Keratinocyte (primary cell): ENCODE measurements at regions not wholly inside any gene's neighbourhood (a gene's known extent, or its start where the extent isn't known, plus 50 kb on each side); places are given as distances from the start of the nearest gene placed in this dataset.

ENCODE experiments used
- DNase-seq: peaks from one replicate; pipeline ENCODE4 v3.0.0-alpha.2; 2011; ENCODE audit warnings: low read depth, missing footprints, low spot score
- FAIRE-seq: peaks from 2 replicates; lab custom pipeline; 2011; peaks lifted over from hg19 to GRCh38; lab: Jason Lieb, UNC
- H2AFZ ChIP-seq: 2 replicates; pipeline ENCODE4 v1.6.0; 2012; ENCODE audit warnings: low read length, control low read depth, inconsistent platforms; ENCODE audit not compliant: control insufficient read depth
- H3K27ac ChIP-seq: 2 replicates; pipeline ENCODE4 v1.5.1; 2011; ENCODE audit warnings: low read length; ENCODE audit not compliant: control insufficient read depth, insufficient read depth
- H3K27me3 ChIP-seq: 3 replicates; pipeline ENCODE4 v1.6.0; 2011; ENCODE audit warnings: low read length; ENCODE audit not compliant: control insufficient read depth, insufficient read depth; ENCODE audit errors: extremely low read depth
- H3K36me3 ChIP-seq, 2 experiments: 2 replicates in 1 of 2; 3 replicates in 1 of 2; pipeline ENCODE4 v1.5.1; 2011; ENCODE audit warnings: low read length in 2 of 2, mild to moderate bottlenecking in 1 of 2; ENCODE audit not compliant: control insufficient read depth in 2 of 2, insufficient read depth in 2 of 2; ENCODE audit errors: extremely low read depth in 1 of 2
- H3K4me1 ChIP-seq: 3 replicates; pipeline ENCODE4 v1.5.1; 2011; ENCODE audit warnings: low read length; ENCODE audit not compliant: control insufficient read depth, insufficient read depth; ENCODE audit errors: extremely low read depth
- H3K4me2 ChIP-seq: 3 replicates; pipeline ENCODE4 v1.6.0; 2011; ENCODE audit warnings: low read depth, low read length; ENCODE audit not compliant: control insufficient read depth, insufficient read depth; ENCODE audit errors: extremely low read depth
- H3K4me3 ChIP-seq, 3 experiments: fragments of 200-600 bp in 1 of 3; sonication (generic) in 1 of 3; 2 replicates in 2 of 3; 3 replicates in 1 of 3; pipeline ENCODE4 v1.5.1; 2011 to 2016; ENCODE audit warnings: low read length in 3 of 3, mild to moderate bottlenecking in 3 of 3, control low read depth in 2 of 3, inconsistent platforms in 1 of 3, low read depth in 1 of 3, mixed read lengths in 1 of 3, mixed run types in 1 of 3, moderate library complexity in 1 of 3; ENCODE audit not compliant: control insufficient read depth in 2 of 3, insufficient read depth in 2 of 3; ENCODE audit errors: extremely low read depth in 1 of 3
- H3K79me2 ChIP-seq: 2 replicates; pipeline ENCODE4 v1.6.0; 2012; ENCODE audit warnings: low read length; ENCODE audit not compliant: control insufficient read depth, insufficient read depth
- H3K9ac ChIP-seq: 3 replicates; pipeline ENCODE4 v1.6.0; 2011; ENCODE audit warnings: low read length; ENCODE audit not compliant: control insufficient read depth, insufficient read depth; ENCODE audit errors: extremely low read depth
- H3K9me1 ChIP-seq: 3 replicates; pipeline ENCODE4 v1.6.0; 2011; ENCODE audit warnings: low read length; ENCODE audit not compliant: control insufficient read depth, insufficient read depth; ENCODE audit errors: extremely low read depth
- H3K9me3 ChIP-seq: 2 replicates; pipeline ENCODE4 v1.5.1; 2012; ENCODE audit warnings: low read depth, low read length; ENCODE audit not compliant: control insufficient read depth
- H4K20me1 ChIP-seq: 3 replicates; pipeline ENCODE4 v1.6.0; 2011; ENCODE audit warnings: low read length; ENCODE audit not compliant: control insufficient read depth, insufficient read depth; ENCODE audit errors: extremely low read depth
- EZH2 ChIP-seq: IDR thresholded peaks from one replicate; pipeline ENCODE4 v1.6.1; 2012; ENCODE audit warnings: inconsistent platforms, mild to moderate bottlenecking, low read length, moderate library complexity
- dilution Hi-C: fragments of 300-500 bp; cut with MboI; formaldehyde crosslinking; loops from one replicate; pipeline ENCODE4 v1.7.0; 2020; ENCODE audit warnings: low sequenced_read_pairs; ENCODE audit not compliant: extremely low pct_ligation_motif_present
- TF ChIP-seq, protein P1 (sequence below), 3 experiments: IDR thresholded peaks in 1 of 3; conservative IDR thresholded peaks in 1 of 3; optimal IDR thresholded peaks in 1 of 3; 2 replicates in 2 of 3; 3 replicates in 1 of 3; pipeline versions ENCODE3 to v1.5.1; 2011; ENCODE audit warnings: low read length in 3 of 3, mild to moderate bottlenecking in 3 of 3, moderate library complexity in 2 of 3, control low read depth in 1 of 3, inconsistent platforms in 1 of 3; ENCODE audit not compliant: insufficient read depth in 2 of 3; ENCODE audit errors: extremely low read depth in 1 of 3

DNA sequence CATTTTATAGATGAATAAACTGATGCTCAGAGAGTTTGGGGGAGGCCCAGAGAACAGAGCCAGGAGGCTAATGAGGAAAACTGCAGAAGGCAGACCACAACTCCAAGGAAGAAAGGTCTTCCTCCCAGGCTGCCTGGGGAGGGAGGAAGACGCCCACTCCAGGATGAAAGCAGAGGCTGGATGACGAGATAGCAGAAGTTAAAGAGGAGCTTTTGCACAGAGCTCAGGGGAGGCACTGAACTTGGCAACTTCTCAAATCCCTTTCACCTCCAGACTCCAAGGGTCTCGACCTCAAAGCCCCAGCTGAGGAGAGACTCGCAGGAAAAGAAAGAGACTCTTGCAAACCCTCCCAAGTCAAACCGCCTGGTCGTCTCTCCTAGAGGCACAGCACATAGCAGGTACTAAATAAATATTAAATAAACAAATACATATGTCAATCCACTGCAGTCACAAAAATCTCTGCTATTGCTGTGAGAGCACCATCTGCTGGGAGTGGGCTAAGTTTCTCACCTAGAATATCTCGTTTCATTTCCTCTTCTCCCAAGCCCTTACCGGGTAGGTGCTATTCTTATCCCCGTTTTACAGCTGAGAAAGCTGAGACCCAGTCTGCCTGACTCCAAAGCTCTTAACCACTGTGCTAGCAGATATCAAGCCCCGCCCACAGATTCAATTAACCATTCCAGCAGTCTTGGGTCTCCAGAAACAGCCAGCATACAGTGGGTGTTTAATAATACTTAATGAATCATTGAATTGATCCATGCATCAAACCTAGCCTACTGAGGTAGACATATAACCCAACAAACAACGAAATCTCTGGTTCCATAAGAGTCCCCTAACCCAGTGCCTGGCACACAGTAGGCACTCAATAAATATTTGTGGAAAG, 97.8 kb upstream of the HAND1 start:
- no peak overlapping the region for H3K9ac ChIP-seq
- no peaks in the 10 kb centered on the region for H3K79me2 ChIP-seq
- H3K4me1 ChIP-seq, result no peaks in the 10 kb centered on the region
- dilution Hi-C loops, result no loop called here
- peaks cover 4% of the 10 kb centered on the region for H3K27me3 ChIP-seq
- no peak overlapping the region for H2AFZ ChIP-seq
- H4K20me1 ChIP-seq, result no peaks in the 10 kb centered on the region
- H3K4me2 ChIP-seq, result no peak overlapping the region
- DNase-seq (no peak), FAIRE-seq (no peak)
- H3K27ac ChIP-seq, result no peak overlapping the region
- H3K9me3 ChIP-seq, result no peaks in the 10 kb centered on the region
- H3K36me3 ChIP-seq, result no peaks in the 10 kb centered on the region
- H3K9me1 ChIP-seq, result no peaks in the 10 kb centered on the region
- TF ChIP-seq, protein P1, sequence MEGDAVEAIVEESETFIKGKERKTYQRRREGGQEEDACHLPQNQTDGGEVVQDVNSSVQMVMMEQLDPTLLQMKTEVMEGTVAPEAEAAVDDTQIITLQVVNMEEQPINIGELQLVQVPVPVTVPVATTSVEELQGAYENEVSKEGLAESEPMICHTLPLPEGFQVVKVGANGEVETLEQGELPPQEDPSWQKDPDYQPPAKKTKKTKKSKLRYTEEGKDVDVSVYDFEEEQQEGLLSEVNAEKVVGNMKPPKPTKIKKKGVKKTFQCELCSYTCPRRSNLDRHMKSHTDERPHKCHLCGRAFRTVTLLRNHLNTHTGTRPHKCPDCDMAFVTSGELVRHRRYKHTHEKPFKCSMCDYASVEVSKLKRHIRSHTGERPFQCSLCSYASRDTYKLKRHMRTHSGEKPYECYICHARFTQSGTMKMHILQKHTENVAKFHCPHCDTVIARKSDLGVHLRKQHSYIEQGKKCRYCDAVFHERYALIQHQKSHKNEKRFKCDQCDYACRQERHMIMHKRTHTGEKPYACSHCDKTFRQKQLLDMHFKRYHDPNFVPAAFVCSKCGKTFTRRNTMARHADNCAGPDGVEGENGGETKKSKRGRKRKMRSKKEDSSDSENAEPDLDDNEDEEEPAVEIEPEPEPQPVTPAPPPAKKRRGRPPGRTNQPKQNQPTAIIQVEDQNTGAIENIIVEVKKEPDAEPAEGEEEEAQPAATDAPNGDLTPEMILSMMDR (optimal IDR thresholded peaks at IDR 0.05 in 1 of 3, IDR thresholded peaks at IDR 0.05 in 1 of 3, conservative IDR thresholded peaks at IDR 0.05 in 1 of 3; ENCODE audit: extremely low read depth in 1 of 3, insufficient read depth in 2 of 3, low read length in 3 of 3), result no peak
- TF ChIP-seq EZH2, result no peak
- no peak overlapping the region for H3K4me3 ChIP-seq

DNA sequence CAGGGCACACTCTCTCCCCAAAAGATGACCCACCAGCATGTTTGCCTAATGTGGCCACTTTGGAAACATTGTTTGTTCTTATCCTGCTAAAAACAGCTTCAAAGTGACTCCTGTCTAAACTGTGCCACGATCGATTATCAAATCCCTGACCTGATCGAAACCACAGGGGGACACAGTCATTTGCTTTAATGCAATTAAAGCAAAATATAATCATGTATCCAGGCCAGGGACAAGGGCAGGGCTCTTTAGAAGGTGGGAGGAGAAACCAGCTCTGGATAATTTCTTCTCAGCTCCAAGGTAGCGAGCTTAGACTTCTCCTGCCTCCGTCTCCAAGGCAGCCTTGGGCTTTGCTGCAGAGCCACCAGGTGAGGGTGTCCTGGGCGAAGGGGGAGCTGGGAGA, 95.0 kb upstream of the HAND1 start:
- Histone ChIP-seq H3K27me3 (peaks cover 4% of the 10 kb centered on the region), H3K27ac (no peak overlapping the region), H3K9me3 (no peaks in the 10 kb centered on the region), H4K20me1 (no peaks in the 10 kb centered on the region), H3K9ac (no peak overlapping the region), H2AFZ (no peak overlapping the region), H3K79me2 (no peaks in the 10 kb centered on the region), H3K4me2 (no peak overlapping the region), H3K4me1 (no peaks in the 10 kb centered on the region), H3K9me1 (no peaks in the 10 kb centered on the region), H3K36me3 (no peaks in the 10 kb centered on the region), H3K4me3 (no peak overlapping the region)
- FAIRE-seq (no peak), DNase-seq (no peak)
- TF ChIP-seq, protein P1 (optimal IDR thresholded peaks at IDR 0.05 in 1 of 3, IDR thresholded peaks at IDR 0.05 in 1 of 3, conservative IDR thresholded peaks at IDR 0.05 in 1 of 3; ENCODE audit: extremely low read depth in 1 of 3, insufficient read depth in 2 of 3, low read length in 3 of 3), result no peak
- TF ChIP-seq EZH2, result no peak
- dilution Hi-C loops, result no loop called here
